H9 (cell line): ENCODE measurements at regions not wholly inside any gene's neighbourhood (a gene's known extent, or its start where the extent isn't known, plus 50 kb on each side); places are given as distances from the start of the nearest gene placed in this dataset.

Experiments
- DNase-seq: peaks from one replicate; pipeline ENCODE4 v3.0.0-alpha.2; 2017
- H2AFZ ChIP-seq: one replicate; pipeline ENCODE4 v1.6.1; 2013; ENCODE audit warnings: mild to moderate bottlenecking, low read length, control low read depth, moderate library complexity
- H2AK5ac ChIP-seq: 2 replicates; pipeline ENCODE4 v1.6.1; 2013; ENCODE audit warnings: low read length, control low read depth, mixed read lengths; ENCODE audit not compliant: insufficient read length
- H2BK120ac ChIP-seq: one replicate; pipeline ENCODE4 v1.6.1; 2013; ENCODE audit warnings: low read depth, mild to moderate bottlenecking, low read length, control low read depth, inconsistent platforms; ENCODE audit not compliant: poor library complexity, severe bottlenecking
- H2BK12ac ChIP-seq: 2 replicates; pipeline ENCODE4 v1.6.1; 2013; ENCODE audit warnings: low read length, control low read depth, mixed read lengths, low read depth; ENCODE audit not compliant: insufficient read length
- H2BK15ac ChIP-seq: 2 replicates; pipeline ENCODE4 v1.6.1; 2013; ENCODE audit warnings: low read depth, low read length, control low read depth
- H2BK20ac ChIP-seq: one replicate; pipeline ENCODE4 v1.6.1; 2013; ENCODE audit warnings: low read depth, mild to moderate bottlenecking, low read length, control low read depth, inconsistent platforms; ENCODE audit not compliant: poor library complexity, severe bottlenecking
- H2BK5ac ChIP-seq: 2 replicates; pipeline ENCODE4 v1.6.1; 2013; ENCODE audit warnings: low read length, control low read depth, mixed read lengths; ENCODE audit not compliant: insufficient read length
- H3K14ac ChIP-seq: 2 replicates; pipeline ENCODE4 v1.6.1; 2013; ENCODE audit warnings: low read length, control low read depth; ENCODE audit not compliant: insufficient read depth
- H3K18ac ChIP-seq: 2 replicates; pipeline ENCODE4 v1.6.1; 2013; ENCODE audit warnings: low read depth, mild to moderate bottlenecking, mixed read lengths, low read length, control low read depth; ENCODE audit not compliant: insufficient read length
- H3K23ac ChIP-seq: 2 replicates; pipeline ENCODE4 v1.6.1; 2013; ENCODE audit warnings: low read length, control low read depth, mixed read lengths, low read depth; ENCODE audit not compliant: insufficient read length
- H3K23me2 ChIP-seq: 2 replicates; pipeline ENCODE4 v1.6.1; 2013; ENCODE audit warnings: low read depth, mild to moderate bottlenecking, mixed read lengths, low read length, control low read depth; ENCODE audit not compliant: insufficient read length, poor library complexity, severe bottlenecking
- H3K27ac ChIP-seq: 2 replicates; pipeline ENCODE4 v1.5.1; 2013; ENCODE audit warnings: low read length, control low read depth, mixed read lengths, low read depth; ENCODE audit not compliant: insufficient read length
- H3K27me3 ChIP-seq: 2 replicates; pipeline ENCODE4 v1.6.1; 2013; ENCODE audit warnings: low read length, control low read depth, inconsistent platforms; ENCODE audit not compliant: insufficient read depth
- H3K4ac ChIP-seq: 2 replicates; pipeline ENCODE4 v1.6.1; 2013; ENCODE audit warnings: low read depth, mild to moderate bottlenecking, control low read depth, inconsistent platforms, low read length, moderate library complexity
- H3K4me1 ChIP-seq: 2 replicates; pipeline ENCODE4 v1.6.1; 2013; ENCODE audit warnings: low read length, control low read depth, inconsistent platforms; ENCODE audit not compliant: insufficient read depth
- H3K4me2 ChIP-seq: 2 replicates; pipeline ENCODE4 v1.6.1; 2013; ENCODE audit warnings: low read length, control low read depth, mixed read lengths; ENCODE audit not compliant: insufficient read length, insufficient read depth
- H3K56ac ChIP-seq: 2 replicates; pipeline ENCODE4 v1.6.1; 2013; ENCODE audit warnings: low read depth, mild to moderate bottlenecking, mixed read lengths, low read length, control low read depth; ENCODE audit not compliant: insufficient read length
- H3K79me1 ChIP-seq: 2 replicates; pipeline ENCODE4 v1.6.1; 2013; ENCODE audit warnings: low read depth, mild to moderate bottlenecking, moderate library complexity, low read length, control low read depth, inconsistent platforms; ENCODE audit not compliant: insufficient read depth, poor library complexity, severe bottlenecking
- H3K79me2 ChIP-seq: 2 replicates; pipeline ENCODE4 v1.6.1; 2013; ENCODE audit warnings: low read length, control low read depth, inconsistent platforms; ENCODE audit not compliant: insufficient read depth
- H3K9ac ChIP-seq: 2 replicates; pipeline ENCODE4 v1.6.1; 2013; ENCODE audit warnings: low read length, control low read depth, mixed read lengths; ENCODE audit not compliant: insufficient read length; ENCODE audit errors: extremely low read depth
- H3K9me3 ChIP-seq: one replicate; pipeline ENCODE4 v1.6.1; 2013; ENCODE audit warnings: low read depth, low read length, inconsistent platforms; ENCODE audit not compliant: control insufficient read depth
- H3T11ph ChIP-seq: one replicate; pipeline ENCODE4 v1.6.1; 2013; ENCODE audit warnings: mild to moderate bottlenecking, low read length, control low read depth, inconsistent platforms
- H4K20me1 ChIP-seq: one replicate; pipeline ENCODE4 v1.6.1; 2013; ENCODE audit not compliant: control insufficient read depth, insufficient read length, insufficient read depth
- H4K5ac ChIP-seq: 2 replicates; pipeline ENCODE4 v1.6.1; 2013; ENCODE audit warnings: low read depth, mild to moderate bottlenecking, mixed read lengths, low read length, control low read depth; ENCODE audit not compliant: insufficient read length
- H4K8ac ChIP-seq: replicated peaks from 2 replicates; pipeline ENCODE4 v1.6.1; 2013; ENCODE audit warnings: low read length, control low read depth, mixed read lengths, low read depth; ENCODE audit not compliant: insufficient read length
- H4K91ac ChIP-seq: 2 replicates; pipeline ENCODE4 v1.6.1; 2013; ENCODE audit warnings: low read depth, mild to moderate bottlenecking, moderate library complexity, mixed read lengths, low read length, control low read depth; ENCODE audit not compliant: insufficient read length
- H3K27ac Mint-ChIP-seq, 3 experiments: 2 replicates in 2 of 3; 3 replicates in 1 of 3; pipeline ENCODE4 v1.8.0; 2020 to 2021; ENCODE audit warnings: mixed read lengths in 3 of 3, mild to moderate bottlenecking in 1 of 3, moderate library complexity in 1 of 3
- H3K27me3 Mint-ChIP-seq: 2 replicates; pipeline ENCODE4 v1.8.0; 2021; ENCODE audit warnings: low read depth, mild to moderate bottlenecking, moderate library complexity, mixed read lengths
- H3K36me3 Mint-ChIP-seq, 3 experiments: 2 replicates in 2 of 3; 3 replicates in 1 of 3; pipeline ENCODE4 v1.8.0; 2020 to 2021; ENCODE audit warnings: low read depth in 3 of 3, mixed read lengths in 3 of 3; ENCODE audit not compliant: insufficient read depth in 1 of 3
- H3K4me1 Mint-ChIP-seq, 2 experiments: 2 replicates each; pipeline ENCODE4 v1.8.0; 2020; ENCODE audit warnings: mixed read lengths in 2 of 2
- H3K4me3 Mint-ChIP-seq, 2 experiments: 2 replicates in 1 of 2; 3 replicates in 1 of 2; pipeline ENCODE4 v1.8.0; 2020 to 2021; ENCODE audit warnings: mild to moderate bottlenecking in 2 of 2, mixed read lengths in 2 of 2, moderate library complexity in 1 of 2
- H3K9me3 Mint-ChIP-seq, 2 experiments: 2 replicates in 1 of 2; 3 replicates in 1 of 2; pipeline ENCODE4 v1.8.0; 2020; ENCODE audit warnings: mild to moderate bottlenecking in 2 of 2, mixed read lengths in 2 of 2, moderate library complexity in 1 of 2
- WGBS: extraction: QIAGEN DNeasy Blood & Tissue Kit; methylation state at CpG from one replicate; pipeline ENCODE4 v1.1.7; 2013; ENCODE audit warnings: missing lambda C conversion rate, low lambda C conversion rate, mixed read lengths; ENCODE audit not compliant: insufficient read length; ENCODE audit errors: extremely low coverage; 5-methylcytosine and 5-hydroxymethylcytosine counted together
- TF ChIP-seq, protein P1 (sequence below): fragments of 200-600 bp; sonication (generic); conservative IDR thresholded peaks from 3 replicates; pipeline ENCODE4 v1.8.0; 2021; ENCODE audit warnings: antibody characterized with exemption, mild to moderate bottlenecking

- no peaks in the 10 kb centered on the region for H3K9me3 Mint-ChIP-seq
- no peak overlapping the region for H3K27ac Mint-ChIP-seq
- no peaks in the 10 kb centered on the region for H3K9me3 ChIP-seq
- no peak overlapping the region for H4K91ac ChIP-seq
- no peak overlapping the region for H2AFZ ChIP-seq
- H3K4me2 ChIP-seq, result no peak overlapping the region
- H3K56ac ChIP-seq, result no peak overlapping the region
- no peak overlapping the region for H3K9ac ChIP-seq
- no peaks in the 10 kb centered on the region for H3K4me1 ChIP-seq
- no peak overlapping the region for H3K4ac ChIP-seq
- H3K23ac ChIP-seq, result no peak overlapping the region
- H2AK5ac ChIP-seq, result no peak overlapping the region
- no peaks in the 10 kb centered on the region for H4K20me1 ChIP-seq
- no peak overlapping the region for H4K8ac ChIP-seq
- H4K5ac ChIP-seq, result no peak overlapping the region
- H3K27me3 Mint-ChIP-seq, result no peaks in the 10 kb centered on the region; the same call in none of the 2 replicates
- H3K79me1 ChIP-seq, result no peaks in the 10 kb centered on the region
- no peaks in the 10 kb centered on the region for H3K4me1 Mint-ChIP-seq
- H3K14ac ChIP-seq, result no peak overlapping the region
- DNase-seq, result no peak
- TF ChIP-seq, protein P1, sequence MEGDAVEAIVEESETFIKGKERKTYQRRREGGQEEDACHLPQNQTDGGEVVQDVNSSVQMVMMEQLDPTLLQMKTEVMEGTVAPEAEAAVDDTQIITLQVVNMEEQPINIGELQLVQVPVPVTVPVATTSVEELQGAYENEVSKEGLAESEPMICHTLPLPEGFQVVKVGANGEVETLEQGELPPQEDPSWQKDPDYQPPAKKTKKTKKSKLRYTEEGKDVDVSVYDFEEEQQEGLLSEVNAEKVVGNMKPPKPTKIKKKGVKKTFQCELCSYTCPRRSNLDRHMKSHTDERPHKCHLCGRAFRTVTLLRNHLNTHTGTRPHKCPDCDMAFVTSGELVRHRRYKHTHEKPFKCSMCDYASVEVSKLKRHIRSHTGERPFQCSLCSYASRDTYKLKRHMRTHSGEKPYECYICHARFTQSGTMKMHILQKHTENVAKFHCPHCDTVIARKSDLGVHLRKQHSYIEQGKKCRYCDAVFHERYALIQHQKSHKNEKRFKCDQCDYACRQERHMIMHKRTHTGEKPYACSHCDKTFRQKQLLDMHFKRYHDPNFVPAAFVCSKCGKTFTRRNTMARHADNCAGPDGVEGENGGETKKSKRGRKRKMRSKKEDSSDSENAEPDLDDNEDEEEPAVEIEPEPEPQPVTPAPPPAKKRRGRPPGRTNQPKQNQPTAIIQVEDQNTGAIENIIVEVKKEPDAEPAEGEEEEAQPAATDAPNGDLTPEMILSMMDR, result no peak
- H3T11ph ChIP-seq, result no peak overlapping the region
- whole genome bisulfite sequencing, result no CpG with 5 or more reads among the region's 1 CpG
- H3K4me3 Mint-ChIP-seq, result no peak overlapping the region
- H2BK120ac ChIP-seq, result no peak overlapping the region
- no peak overlapping the region for H3K18ac ChIP-seq
- no peak overlapping the region for H2BK5ac ChIP-seq
- H3K36me3 Mint-ChIP-seq, result no peaks in the 10 kb centered on the region
- no peak overlapping the region for H2BK12ac ChIP-seq
- no peaks in the 10 kb centered on the region for H3K79me2 ChIP-seq
- H3K27ac ChIP-seq, result no peak overlapping the region
- H3K27me3 ChIP-seq, result no peaks in the 10 kb centered on the region
- H3K23me2 ChIP-seq, result no peaks in the 10 kb centered on the region
- no peak overlapping the region for H2BK20ac ChIP-seq
- no peak overlapping the region for H2BK15ac ChIP-seq
These were observed 930.2 kb upstream of the LRRTM1 start for GRCh38 chr2:81234711-81235110.
